HG03095 (cell line): ENCODE measurements at regions not wholly inside any gene's neighbourhood (a gene's known extent, or its start where the extent isn't known, plus 50 kb on each side); places are given as distances from the start of the nearest gene placed in this dataset.

Source experiments
- ATAC-seq: cut with Tn5 transposase; IDR thresholded peaks from one replicate; pipeline ENCODE4 v1.9.1; 2021; ENCODE audit warnings: moderate library complexity; ENCODE audit not compliant: unreplicated experiment

DNA sequence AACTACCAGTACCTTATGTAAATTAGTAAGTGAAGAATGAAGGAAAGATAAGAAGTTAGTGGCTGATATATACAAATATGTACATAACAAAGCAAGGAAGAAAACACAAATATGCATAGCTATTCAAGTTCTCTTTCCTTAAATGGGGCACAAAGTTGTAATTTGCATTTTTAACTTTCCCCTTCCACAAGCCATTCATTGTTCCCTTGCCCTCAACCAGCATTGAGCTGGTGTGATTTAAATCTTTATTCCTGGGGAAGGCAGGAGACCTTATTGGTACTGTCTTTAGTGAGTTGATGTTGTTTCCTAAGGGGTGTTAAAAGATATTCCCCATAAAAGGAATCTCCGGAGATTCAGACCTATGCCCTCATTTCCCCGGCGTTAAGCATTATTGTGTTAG is 735.3 kb downstream of the PCDH18 start:
- no peak for ATAC-seq

DNA sequence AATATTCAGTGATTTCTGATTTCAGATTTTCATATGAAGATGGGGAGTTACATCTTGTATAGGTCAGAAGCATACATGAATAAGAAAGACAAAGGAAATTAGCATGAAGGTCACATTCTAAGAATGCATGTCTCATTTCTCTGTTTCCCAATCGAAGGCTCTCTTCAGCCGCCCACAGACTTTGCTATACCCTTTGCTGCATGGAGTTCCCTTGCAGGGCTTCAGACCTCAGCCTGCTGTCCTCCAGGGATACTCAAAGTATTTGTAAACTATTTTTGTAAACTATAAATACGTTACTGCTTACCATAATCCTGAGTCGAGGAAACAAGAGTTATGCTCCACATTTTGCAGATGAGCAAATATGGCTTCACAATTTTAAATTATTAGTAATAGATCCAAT is 738.4 kb downstream of the PCDH18 start:
- ATAC-seq: no peak

DNA sequence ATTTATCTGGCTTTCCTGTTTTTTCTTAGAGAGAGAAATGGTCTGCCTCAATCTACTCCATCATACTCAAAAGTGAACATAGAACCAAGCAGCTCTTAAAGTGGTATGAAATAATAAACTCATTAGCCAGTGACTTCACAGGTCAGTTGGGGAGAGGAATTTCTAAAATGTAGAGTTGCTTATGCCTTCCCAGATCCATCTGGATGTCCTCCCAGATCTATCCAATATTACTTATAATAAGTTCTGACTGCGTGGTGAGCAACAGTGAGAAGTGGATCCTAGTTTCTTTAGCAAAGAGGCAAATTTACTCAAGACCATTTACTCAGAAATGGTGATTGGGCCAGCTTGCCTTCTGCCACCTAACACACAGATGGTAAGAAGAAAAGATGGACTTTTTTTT is 748.0 kb downstream of the PCDH18 start:
- ATAC-seq: no peak

DNA sequence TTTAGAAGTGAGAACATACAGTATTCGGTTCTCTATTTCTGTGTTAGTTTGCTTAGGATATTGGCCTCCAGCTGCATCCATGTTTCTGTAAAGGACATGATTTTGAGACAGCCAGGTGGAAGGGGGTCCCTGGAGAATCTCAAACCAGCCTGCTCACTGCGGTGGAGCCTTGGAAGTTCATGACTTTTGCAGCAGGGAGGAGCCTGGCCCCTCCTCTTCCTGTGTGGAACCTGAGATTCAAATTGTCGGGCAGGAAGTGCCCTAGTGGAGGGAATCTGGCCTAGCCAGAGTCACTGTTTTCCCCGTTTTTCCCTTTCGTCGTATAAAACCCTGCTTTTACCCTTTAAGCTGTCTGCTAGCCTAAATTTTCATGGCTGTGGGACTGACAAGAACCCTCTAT is 762.6 kb downstream of the PCDH18 start:
- ATAC-seq: no peak

DNA sequence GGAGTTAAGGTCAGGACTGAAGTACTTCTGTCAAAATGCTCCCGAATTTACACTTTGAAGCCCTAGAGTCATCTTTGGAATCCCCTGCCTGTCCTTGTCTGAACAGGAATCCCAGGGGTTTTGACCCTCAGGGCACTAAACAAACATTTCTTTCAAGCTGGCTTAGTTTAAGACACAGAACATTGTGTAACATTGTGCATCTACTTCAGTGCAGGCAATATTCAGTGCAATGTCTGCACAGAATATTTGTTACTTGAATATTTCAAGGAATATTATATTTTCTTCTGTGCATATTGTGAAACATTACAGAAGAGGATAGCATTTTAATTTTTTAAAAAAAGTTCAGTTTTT is 763.4 kb downstream of the PCDH18 start:
- ATAC-seq: no peak

DNA sequence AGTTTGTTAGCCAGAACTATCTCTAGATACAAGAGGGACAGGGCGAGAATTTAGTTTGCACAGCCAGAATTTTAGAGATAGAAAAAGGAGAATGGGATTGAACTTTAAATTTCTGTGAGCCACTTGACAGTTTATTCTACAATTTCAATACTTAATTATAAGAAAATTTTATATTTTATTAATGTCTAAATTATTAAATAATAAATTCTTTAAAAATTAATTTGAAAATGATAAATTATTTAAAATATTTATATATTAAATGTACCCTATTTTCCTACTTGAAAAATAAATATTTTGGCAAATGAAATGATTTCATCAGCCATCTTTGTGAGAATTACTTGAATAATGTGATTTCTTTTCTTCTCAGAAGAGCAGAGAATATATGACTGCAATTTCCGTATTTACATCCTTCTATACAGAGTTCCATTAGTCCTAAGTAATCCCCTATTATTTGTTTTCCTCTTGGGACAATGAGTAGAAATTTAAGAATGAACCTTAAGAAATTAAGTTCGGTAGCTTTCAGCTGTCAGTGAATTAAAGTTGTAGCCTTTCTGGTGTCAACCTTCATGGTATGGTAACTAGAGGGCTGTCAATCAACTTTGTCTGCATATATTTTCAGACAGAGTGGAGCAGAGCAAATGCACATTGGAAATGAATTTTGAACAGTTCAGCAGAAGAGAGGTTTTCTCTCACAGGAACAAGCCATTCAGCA is 763.9 kb downstream of the PCDH18 start:
- ATAC-seq: no peak

DNA sequence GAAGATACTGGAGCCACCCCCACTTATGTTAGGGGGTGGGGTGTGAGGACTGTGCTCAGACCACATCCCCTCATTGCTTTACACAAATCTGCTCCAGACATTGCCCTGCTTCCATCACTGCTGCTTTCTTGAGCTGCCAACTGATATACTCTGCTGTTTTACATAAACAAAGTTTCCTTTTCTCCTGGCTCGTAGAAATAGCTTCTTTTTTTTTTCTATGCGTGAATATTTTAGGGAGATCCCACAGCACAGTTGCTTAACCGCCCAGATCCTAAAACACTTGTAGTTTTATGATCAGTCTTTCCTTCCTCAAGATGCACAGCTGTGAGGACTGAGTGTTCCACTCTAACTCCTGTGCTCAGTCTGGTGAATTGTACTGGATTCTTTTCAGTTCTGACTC is 768.4 kb downstream of the PCDH18 start:
- ATAC-seq: no peak

DNA sequence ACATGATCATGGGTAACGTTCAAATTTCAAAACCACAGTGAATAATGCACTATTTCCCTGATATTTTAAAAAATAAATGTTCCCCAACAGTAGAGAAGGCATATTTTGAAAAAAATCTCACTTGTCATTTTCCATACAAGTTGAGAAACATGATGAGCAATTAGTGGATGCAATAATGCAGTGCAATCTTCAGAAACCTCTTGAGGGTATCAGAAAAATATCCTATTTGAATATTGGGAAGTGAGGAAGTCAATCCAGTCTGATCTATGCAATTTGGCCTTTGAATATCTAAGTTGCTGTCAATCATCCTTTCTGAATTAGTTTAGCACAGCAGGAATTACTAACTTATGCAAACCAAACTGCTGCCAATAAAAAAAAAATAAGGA is 776.8 kb downstream of the PCDH18 start:
- ATAC-seq: no peak

DNA sequence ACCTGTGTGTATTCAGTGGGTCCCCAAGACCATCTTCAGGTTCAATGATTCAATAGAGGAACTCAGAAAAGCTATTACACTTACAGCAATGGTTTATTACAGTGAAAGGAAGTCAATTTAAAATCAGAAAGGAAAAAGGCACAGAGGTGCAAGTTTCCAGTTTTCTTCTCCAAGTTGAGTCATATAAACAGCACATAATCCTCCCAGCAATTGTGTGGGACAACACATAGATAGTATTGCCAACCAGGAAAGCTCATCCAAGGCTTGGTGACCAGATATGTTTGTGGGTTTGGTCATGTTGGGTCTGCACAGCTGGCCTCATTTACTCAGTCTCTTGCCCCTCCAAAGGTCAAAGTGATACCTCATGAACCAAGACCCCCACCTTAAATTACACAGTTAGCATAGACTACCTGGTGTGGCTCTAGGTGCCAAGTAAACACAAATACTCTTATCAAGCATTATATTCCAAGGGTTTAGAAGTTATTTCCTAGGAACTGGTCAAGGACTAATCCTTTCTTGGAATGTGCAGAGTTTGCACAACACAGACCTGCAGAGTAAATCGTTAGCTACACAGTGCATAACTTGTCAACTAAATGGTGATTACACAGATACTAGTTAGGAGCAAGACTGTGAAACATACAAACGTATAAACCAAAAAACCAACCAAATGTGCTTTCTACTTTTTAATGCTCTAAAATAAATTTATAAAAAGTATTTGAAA is 777.3 kb downstream of the PCDH18 start:
- no peak for ATAC-seq

DNA sequence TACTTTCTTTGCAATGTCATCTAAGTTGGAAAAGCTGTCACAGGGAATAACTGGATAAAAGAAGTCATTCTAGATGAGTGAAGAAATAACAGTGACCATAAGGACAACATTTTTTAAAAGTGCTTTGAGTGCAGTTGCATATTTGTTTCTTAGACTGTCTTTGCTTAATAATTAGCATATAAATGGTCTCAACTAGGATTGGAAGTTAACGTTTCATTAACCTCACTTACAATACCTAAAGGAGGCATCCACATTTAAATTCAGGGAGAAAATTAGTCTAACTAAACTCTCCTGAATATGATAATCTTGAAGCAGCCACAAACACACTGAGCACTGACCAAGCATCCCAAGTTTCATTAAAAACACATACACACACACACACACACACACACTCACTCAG is 780.7 kb downstream of the PCDH18 start:
- no peak for ATAC-seq

DNA sequence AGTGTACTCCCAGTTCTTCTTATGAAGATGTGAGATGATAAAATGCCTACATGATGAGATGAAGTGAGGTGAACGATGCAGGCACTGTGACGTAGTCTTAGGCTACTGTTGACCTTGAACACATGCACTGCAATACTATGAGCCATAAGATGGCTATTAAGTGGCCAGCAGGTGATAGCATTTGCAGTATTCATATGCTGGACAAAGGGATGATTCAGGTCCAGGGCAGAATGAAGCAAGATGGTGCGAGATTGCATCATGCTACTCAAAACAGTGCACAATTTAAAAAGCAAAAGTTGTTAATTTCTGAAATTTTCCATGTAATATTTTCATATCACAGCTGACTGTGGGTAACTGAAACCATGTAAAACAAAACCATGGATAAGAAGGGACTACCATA is 781.4 kb downstream of the PCDH18 start:
- no peak for ATAC-seq

DNA sequence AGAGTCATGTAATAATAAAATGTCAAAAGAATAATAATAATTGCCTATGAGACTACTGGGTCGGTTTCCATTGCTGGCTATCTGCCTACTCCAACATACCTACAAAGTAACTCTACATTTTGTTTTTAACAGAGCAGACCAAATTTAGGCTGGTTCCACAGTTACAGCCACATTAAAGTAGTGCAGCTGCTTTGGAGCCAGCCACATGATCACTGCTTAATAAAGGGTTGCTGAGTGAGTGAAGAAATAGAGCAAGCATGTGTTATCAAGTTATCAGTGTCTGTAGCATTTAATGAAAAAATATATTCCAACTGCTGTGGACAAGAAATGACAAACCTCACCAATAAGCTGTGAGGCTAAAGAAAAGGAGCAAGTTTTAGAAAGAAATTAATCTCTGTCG is 782.3 kb downstream of the PCDH18 start:
- ATAC-seq: no peak

DNA sequence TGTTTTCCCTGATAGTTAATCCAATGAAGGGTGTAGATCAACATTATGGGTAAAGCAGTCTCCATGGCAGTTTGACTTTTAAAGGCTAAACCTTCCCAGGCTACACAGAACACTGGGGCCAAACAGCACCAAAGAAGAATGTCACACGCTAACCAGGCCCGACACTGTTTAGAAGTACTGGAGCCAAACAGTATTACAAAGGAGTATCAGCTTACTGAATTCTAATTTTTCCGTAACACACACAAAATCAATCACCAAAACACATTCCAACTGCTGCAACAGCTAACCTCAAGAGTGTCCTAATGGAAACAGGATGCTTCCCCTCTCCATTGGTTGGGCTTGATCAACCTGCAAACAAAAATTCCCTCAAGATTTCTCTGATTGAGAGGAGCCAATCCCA is 783.5 kb downstream of the PCDH18 start:
- ATAC-seq: no peak

DNA sequence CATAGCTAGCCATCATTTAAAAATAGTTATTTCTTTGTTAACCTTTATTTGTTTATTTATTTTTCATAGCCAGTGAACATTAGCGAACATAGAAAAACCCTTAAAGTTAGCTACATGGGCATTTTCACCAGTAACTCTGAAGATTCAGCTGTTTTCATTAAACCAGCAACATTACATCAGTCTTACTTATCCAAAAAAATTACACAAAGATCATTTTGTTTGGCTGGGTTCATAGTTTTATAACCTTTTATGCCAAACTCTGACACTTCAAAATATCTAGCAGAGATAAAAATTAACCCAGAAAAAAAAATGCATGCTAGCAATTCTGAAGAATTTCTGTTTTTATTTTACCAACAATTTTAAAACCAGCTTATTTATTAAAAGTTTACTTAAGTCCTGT is 784.1 kb downstream of the PCDH18 start:
- ATAC-seq: no peak

DNA sequence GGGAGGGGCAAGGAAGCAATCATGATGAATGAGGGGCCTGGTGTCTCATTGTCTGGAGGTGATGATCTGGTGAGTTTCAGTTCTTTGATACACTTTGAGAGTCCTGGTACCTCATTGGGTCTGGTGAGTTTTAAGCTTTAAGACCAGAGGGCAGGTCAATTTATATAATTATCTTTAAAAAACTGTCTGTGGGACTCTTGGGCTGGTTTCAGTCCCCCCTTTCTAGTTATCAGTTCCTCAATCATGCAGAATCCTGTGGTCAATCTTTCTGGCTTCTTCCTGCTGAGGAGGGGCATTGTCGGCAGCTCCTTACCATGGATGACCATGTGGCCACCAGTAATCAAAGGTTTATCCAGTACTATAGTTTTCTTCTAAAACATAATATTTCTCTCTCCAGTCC is 789.1 kb downstream of the PCDH18 start:
- ATAC-seq: no peak

DNA sequence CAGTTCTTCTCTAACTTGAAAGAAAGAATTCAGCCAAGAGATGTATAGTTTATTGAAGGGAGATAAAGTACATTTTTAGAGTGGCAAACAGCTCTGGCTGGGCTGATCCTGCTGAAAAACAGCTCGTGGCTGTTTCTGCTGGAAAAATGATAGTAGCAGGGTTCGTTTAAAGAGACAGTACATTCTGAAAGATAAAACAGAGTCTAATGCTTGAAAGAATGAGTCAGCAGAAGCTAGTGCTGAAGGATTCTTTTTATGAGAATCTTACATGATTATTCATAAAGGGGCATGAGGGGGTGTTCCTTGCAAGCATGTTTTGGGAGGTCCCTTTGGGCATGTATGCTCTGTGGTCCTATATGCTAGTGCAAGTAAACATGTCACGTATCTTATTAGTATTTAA is 790.0 kb downstream of the PCDH18 start:
- no peak for ATAC-seq

DNA sequence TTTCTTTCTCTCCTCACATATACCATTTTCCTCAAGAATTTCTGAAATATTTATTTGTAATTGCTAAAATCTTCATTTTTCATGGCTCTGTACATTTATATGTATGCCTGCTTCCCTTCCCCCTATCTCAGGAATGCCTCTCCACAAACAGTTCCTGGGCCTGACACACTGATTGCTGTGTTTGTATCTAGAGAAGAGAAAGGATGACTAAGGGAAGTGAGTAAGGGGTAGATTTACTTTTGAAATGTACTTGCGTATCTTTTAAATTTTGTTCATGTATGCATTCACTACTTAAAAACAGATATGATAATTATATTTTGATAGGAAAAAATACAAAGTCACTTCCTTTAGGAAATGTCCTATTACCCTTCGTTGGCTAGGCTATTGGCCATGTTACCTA is 790.8 kb downstream of the PCDH18 start:
- no peak for ATAC-seq

DNA sequence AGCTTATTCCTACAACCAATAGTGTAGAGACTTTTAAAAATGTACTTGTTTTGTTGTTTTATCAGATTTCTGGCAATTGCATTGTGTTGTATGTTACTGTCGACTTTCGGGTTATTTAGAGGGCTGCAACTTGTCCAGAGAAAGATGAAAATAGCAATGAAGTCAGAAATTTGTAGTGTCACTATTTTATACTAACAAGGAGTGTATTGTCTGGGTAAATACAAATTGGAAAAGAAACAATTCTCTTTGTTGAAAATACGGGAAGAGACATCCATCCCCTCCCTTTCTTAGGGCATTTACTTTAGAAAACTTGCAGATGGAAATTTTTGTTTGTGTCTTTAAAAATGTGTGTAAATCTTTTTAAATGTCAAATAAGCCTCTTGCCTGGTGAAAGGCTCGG is 792.0 kb downstream of the PCDH18 start:
- ATAC-seq: no peak

DNA sequence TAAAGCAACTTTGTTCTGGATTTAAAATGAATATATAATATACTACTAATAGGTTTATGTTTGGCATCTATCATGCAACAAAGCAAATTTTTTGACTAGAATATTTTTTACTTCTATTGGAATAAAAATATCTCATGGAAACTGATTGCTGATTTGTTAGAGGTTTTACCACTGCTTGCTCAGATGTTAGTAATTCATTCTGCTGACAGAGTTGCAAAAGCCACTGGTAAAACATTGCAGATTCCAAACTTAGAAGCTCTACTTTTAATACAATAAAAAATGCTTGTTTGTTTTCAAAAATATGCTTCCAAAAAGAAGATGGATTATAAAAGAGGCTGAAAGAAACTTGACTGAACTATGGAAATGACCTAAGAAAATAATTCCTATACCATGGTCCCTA is 795.2 kb downstream of the PCDH18 start:
- no peak for ATAC-seq

DNA sequence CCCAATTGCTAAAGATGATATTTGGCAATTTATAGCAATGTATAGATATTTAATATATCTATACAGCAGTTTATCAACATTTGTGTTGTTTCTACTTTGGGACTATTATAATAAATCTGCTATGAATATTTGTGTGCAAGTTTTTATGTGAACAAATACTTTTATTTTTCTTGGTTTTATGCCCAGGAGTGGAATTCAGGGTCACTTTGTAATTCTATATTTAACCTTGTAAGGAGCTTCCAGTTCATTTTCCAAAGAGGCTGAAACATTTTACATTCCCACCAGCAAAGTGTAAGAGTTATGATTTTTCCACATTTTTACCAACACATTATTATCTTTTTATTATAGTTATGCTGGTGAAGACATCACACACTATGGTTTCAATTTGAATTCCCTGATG is 801.3 kb downstream of the PCDH18 start:
- no peak for ATAC-seq

DNA sequence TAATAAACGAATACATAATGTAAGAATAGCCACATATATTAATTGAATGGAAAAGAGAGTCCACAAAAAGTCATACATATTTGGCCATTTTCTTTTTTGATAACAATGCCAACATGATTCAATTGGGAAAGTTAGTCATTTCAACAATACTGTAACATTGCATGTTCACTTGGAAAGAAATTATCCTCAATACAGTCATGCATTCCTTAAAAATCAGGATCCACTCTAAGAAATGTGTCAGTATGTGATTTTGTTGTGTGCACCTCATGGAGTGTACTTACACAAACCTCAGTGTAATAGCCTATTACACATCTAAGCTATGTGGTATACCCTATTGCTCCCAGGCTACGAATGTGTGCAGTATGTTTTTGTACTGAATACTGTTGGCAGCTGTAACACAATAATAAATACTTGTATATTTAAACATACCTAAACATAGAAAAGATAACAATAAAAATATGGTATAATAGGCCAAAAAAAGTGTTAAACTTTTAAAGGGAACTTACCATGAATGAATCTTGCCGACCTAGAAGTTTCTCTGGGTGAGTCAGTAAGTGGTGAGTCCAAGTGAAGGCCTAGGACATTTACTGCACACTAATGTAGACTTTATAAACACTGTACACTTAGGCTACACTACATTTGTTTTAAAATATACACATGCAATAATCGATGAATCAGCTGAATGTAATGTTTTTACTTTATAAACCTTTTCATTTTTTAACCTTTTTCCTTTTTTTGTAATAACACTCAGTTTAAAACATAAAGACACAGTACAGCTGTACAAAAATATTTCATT is 806.8 kb downstream of the PCDH18 start:
- no peak for ATAC-seq

DNA sequence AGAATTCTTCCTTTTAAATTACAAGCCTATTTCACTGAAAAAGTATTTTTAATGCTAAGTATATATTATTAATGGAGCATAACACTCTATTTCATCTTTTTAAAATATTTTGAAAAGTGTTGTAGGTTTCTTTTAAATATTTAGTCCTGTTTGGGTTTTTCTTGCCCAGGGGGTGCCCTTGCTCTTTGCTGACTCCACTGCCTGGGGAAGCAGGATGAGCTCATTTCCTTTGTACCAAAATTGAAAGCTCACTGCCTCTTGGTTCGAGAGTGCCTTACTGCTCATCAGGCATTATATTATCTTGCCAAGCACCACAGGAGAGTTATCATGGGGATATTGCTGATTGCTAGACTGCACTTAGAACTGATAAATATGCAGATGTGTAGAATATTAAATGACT is 819.2 kb downstream of the PCDH18 start:
- no peak for ATAC-seq
